Effector memory CD4-positive, alpha-beta T cell (primary cell): ENCODE measurements at regions not wholly inside any gene's neighbourhood (a gene's known extent, or its start where the extent isn't known, plus 50 kb on each side); places are given as distances from the start of the nearest gene placed in this dataset.

ENCODE experiments used
- DNase-seq, 3 donors: peaks; one replicate each; pipeline ENCODE4 v3.0.0-alpha.2; 2020
- H3K27ac ChIP-seq: 2 replicates; pipeline ENCODE4 v1.7.0; 2013; ENCODE audit warnings: mild to moderate bottlenecking, low read length, moderate library complexity; ENCODE audit not compliant: insufficient read depth, poor library complexity, severe bottlenecking
- H3K27me3 ChIP-seq: replicated peaks from 2 replicates; pipeline ENCODE4 v1.7.0; 2013; ENCODE audit warnings: mild to moderate bottlenecking, low read length; ENCODE audit not compliant: insufficient read depth, control insufficient read depth, poor library complexity, severe bottlenecking
- H3K36me3 ChIP-seq: 2 replicates; pipeline ENCODE4 v1.7.0; 2013; ENCODE audit warnings: mild to moderate bottlenecking, low read length, moderate library complexity; ENCODE audit not compliant: control insufficient read depth, insufficient read depth
- H3K4me1 ChIP-seq: 2 replicates; pipeline ENCODE4 v1.7.0; 2013; ENCODE audit warnings: low read length, mild to moderate bottlenecking; ENCODE audit not compliant: control insufficient read depth, insufficient read depth, poor library complexity, severe bottlenecking
- H3K4me3 ChIP-seq: 2 replicates; pipeline ENCODE4 v1.7.0; 2013; ENCODE audit warnings: low read length, low read depth, mild to moderate bottlenecking; ENCODE audit not compliant: insufficient read depth, poor library complexity, severe bottlenecking
- H3K9me3 ChIP-seq: 2 replicates; pipeline ENCODE4 v1.7.0; 2013; ENCODE audit warnings: mild to moderate bottlenecking, low read length, moderate library complexity; ENCODE audit not compliant: control insufficient read depth

DNA sequence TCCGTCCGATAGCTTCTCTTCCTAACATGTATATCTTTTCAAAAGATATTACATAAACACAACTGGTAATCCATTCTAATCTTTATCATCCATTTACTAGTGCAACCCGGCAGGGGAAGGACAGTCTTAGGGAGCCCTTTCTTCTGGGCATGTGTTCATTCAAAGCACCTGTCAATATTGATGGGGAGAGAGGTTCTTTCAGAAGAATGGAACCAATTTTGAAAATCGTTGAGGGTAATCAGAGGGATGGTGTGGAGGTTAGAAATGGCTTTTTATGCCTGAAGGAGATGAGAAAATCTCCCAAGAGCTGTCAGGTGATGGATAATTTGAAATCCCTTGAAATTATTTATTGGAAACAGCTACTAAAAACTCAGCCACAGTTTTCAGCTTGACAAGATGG, 561.9 kb upstream of the DCC start:
- Histone ChIP-seq H3K4me3 (no peak overlapping the region), H3K27ac (no peak overlapping the region), H3K9me3 (no peaks in the 10 kb centered on the region), H3K27me3 (no peaks in the 10 kb centered on the region), H3K4me1 (no peaks in the 10 kb centered on the region), H3K36me3 (no peaks in the 10 kb centered on the region)
- no peak for DNase-seq

DNA sequence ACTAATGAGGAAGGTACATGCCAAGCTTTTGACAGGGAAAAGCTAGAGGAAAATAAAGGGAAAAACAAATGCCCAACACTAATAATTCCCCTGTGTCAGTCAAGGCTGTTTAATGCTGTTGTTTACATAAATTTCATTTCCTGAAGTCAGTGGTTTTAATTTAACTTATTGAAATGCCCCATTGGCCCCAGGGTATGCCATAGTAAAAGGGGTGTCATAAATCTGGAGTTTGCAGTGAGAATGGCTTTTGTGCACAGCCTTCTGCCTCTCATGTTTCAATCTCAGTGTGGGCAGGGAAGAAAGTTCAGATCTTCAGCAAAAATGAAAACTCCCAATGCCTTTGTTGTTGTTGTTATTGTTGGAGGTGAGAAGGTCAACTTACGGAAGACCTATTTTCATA, 550.1 kb upstream of the DCC start:
- DNase-seq: no peak
- H3K36me3 ChIP-seq: no peaks in the 10 kb centered on the region
- no peaks in the 10 kb centered on the region for H3K4me1 ChIP-seq
- no peaks in the 10 kb centered on the region for H3K9me3 ChIP-seq
- H3K4me3 ChIP-seq: no peak overlapping the region
- H3K27ac ChIP-seq: no peak overlapping the region
- no peaks in the 10 kb centered on the region for H3K27me3 ChIP-seq

DNA sequence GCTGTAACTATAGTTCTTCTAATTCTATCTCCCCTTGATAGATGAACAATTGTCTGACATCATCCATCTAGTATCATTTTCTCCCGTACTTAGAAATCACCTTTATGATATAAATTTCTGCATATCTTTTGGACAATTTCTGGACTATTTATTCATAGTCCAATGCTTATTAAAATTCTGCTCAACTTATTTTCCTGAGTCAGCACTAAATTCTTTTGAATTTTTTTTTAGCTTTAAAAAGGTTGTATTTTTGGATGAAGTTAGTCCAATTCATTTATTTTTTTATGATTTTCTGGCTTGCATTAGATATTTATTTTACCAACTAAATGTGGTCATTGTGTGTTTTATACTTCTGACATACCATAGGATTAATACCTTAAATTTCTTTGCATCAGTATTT, 538.5 kb upstream of the DCC start:
- H3K9me3 ChIP-seq: no peaks in the 10 kb centered on the region
- H3K27me3 ChIP-seq: no peaks in the 10 kb centered on the region
- no peaks in the 10 kb centered on the region for H3K36me3 ChIP-seq
- no peaks in the 10 kb centered on the region for H3K4me1 ChIP-seq
- no peak overlapping the region for H3K27ac ChIP-seq
- no peak for DNase-seq
- no peak overlapping the region for H3K4me3 ChIP-seq

DNA sequence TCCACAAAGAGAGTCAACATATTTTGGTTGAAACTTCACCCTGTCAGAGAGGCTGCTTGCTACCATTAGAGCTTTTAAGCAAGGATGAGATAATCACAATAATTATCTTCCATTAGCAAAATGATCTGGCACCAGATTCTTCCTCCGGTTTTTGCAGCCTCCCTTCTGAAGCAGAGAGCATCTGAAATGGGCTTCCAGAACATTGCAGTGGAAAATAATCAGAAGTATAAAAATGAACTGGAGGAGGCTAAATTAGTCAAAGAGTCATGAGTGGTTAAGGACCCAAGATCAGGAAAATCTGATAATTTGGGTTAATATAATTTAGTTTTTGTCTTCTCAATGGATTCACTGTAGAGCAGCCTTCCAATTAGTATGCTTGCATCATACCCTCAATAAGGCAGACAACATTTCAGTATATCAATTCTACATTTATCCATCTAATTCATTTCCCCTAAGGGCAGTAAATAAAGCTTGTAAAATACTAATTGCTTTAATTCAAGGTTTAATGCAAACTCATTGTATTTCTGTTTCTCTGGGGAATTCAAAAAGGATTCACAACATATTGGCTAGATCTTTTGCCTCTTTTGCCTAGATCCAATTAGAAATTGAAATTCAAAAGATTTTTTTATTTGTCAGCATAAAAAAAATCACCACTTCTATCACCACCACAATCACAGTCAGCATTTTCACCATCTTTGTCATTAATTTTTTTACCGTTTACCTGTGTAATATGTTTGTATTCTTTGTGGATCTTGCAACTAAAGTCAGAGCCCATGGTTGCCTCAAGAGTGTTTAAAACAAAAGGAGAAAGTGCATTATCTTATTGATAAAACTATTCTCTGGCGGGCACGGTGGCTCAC, 537.2 kb upstream of the DCC start:
- H3K36me3 ChIP-seq: no peaks in the 10 kb centered on the region
- H3K4me3 ChIP-seq: no peak overlapping the region
- DNase-seq: no peak
- H3K27me3 ChIP-seq: no peaks in the 10 kb centered on the region
- H3K9me3 ChIP-seq: no peaks in the 10 kb centered on the region
- no peak overlapping the region for H3K27ac ChIP-seq
- H3K4me1 ChIP-seq: no peaks in the 10 kb centered on the region

DNA sequence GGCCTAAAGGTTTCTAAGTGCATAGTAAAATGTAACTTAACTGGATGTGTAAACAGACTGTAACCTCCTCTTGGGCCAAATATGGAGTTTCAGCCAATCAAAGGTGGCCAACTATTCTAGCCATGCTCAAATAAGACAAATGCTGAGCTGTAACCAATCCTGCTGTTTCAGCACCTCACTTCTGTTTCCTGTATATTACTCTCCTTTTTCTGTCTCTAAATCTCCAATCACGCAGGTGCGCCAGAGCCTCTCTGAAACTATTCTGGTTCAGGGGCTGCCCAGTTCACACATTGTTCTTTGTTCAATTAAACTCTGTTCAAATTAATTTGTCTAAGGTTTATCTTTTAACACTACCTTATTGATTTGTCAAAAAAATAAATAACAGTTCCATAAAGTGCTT, 532.7 kb upstream of the DCC start:
- Histone ChIP-seq H3K36me3 (no peaks in the 10 kb centered on the region), H3K9me3 (no peaks in the 10 kb centered on the region), H3K4me3 (no peak overlapping the region), H3K27ac (no peak overlapping the region), H3K4me1 (no peaks in the 10 kb centered on the region), H3K27me3 (no peaks in the 10 kb centered on the region)
- DNase-seq: no peak

DNA sequence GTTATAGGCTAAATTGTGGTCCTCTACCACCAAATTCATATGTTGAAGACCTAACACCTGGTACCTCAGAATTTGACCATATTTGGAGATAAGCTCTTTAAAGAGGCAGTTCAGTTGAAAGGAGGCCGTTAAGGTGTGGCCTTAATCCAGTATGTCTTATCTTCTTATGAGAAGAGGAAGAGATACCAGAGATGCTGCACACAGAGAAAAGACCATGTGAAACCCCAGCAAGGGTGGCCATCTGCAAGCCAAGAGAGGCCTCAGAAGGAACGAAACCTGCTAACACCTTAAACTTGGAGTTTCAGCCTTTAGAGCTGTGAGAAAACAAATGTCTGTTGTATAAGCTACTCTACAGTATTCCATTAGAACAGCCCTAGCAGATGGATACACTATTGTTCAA, 528.1 kb upstream of the DCC start:
- H3K9me3 ChIP-seq: no peaks in the 10 kb centered on the region
- H3K27ac ChIP-seq: no peak overlapping the region
- no peak for DNase-seq
- H3K4me1 ChIP-seq: no peaks in the 10 kb centered on the region
- H3K4me3 ChIP-seq: no peak overlapping the region
- no peaks in the 10 kb centered on the region for H3K36me3 ChIP-seq
- H3K27me3 ChIP-seq: no peaks in the 10 kb centered on the region

DNA sequence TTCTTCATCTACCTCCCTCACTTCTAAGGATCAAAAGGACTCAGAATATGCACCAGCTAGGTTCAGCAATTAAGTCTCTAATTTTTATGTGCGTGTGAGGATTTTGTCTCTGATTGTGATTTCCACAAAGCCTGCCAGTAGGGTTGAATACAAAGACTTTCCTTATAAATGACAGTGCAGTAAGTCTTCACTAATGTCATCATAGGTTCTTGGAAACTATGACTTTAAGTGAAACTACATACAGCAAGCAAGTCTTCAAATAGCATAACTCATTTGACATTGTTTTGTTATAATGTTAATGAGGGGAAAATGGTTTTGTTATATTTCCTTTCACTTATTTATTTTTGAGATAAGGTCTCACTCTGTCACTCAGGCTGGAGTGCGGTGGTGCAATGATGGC, 526.3 kb upstream of the DCC start:
- H3K27me3 ChIP-seq: no peaks in the 10 kb centered on the region
- H3K27ac ChIP-seq: no peak overlapping the region
- no peaks in the 10 kb centered on the region for H3K4me1 ChIP-seq
- no peak for DNase-seq
- H3K9me3 ChIP-seq: no peaks in the 10 kb centered on the region
- no peak overlapping the region for H3K4me3 ChIP-seq
- H3K36me3 ChIP-seq: no peaks in the 10 kb centered on the region

DNA sequence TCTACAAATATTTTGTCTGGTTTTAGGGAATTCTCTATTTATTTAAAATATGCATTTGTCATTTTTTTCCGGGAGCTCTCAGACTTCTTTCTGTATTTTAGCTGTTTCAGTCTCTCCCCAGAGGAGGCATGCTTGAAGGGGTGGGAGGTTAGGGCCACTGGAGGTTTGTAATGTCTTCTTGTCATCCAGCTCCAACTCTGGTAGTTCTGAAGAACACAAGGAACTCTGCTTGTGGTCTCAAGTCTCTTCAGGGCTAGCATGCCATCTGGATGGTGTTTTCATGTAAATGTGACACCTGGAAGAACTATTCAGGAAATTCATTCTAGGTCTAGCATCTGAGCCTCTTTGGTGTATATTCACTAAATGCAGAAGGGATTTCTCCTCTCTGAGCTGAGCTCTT, 518.4 kb upstream of the DCC start:
- Histone ChIP-seq H3K27me3 (no peaks in the 10 kb centered on the region), H3K36me3 (no peaks in the 10 kb centered on the region), H3K9me3 (no peaks in the 10 kb centered on the region), H3K4me3 (no peak overlapping the region), H3K27ac (no peak overlapping the region), H3K4me1 (no peaks in the 10 kb centered on the region)
- DNase-seq: no peak

DNA sequence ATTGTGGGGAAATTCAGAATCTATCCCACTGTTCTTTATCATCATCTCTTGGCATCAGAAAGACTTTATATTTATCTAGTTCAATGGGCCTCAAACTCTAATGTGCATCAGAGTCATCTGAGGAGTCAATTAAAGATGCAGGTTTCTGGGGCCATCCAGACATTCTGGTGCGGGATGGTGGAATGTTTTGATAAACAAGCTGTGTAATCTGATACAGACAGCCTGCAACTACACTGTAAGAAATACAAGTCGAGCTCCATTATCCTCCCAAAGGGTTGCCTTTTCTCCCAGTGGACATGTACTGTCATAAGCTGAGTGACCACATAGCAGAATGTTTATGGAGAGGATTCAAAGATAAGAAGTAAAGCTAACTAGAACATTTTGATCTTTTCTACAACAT, 515.3 kb upstream of the DCC start:
- Histone ChIP-seq H3K4me1 (no peaks in the 10 kb centered on the region), H3K9me3 (no peaks in the 10 kb centered on the region), H3K27me3 (no peaks in the 10 kb centered on the region), H3K4me3 (no peak overlapping the region), H3K36me3 (no peaks in the 10 kb centered on the region), H3K27ac (no peak overlapping the region)
- no peak for DNase-seq

DNA sequence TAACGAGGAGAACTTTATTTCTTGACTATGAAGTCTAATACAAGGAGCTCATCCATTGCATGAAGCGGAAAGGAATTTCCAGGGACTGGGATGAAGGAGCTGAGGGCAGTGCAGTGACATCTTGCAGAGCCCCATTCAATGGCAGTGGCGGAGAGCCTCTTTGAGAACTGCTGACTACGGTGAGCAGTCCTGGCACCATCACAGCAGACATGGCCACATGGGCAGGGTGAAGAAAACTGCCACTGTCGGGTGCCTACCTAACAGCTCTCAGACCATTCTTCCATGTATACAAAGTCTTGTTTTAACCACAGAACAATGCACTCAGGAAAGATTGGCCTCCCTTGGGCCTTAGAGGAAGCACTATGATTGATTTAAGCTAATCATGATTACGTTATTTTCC, 506.1 kb upstream of the DCC start:
- H3K27me3 ChIP-seq: no peaks in the 10 kb centered on the region
- H3K9me3 ChIP-seq: no peaks in the 10 kb centered on the region
- H3K36me3 ChIP-seq: no peaks in the 10 kb centered on the region
- H3K4me1 ChIP-seq: no peaks in the 10 kb centered on the region
- H3K27ac ChIP-seq: no peak overlapping the region
- DNase-seq: no peak
- H3K4me3 ChIP-seq: no peak overlapping the region
